Frontal cortex (tissue), 3 donors: ENCODE measurements at regions not wholly inside any gene's neighbourhood (a gene's known extent, or its start where the extent isn't known, plus 50 kb on each side); places are given as distances from the start of the nearest gene placed in this dataset.

Experiments
- DNase-seq, 2 donors: peaks; one replicate each; pipeline ENCODE4 v3.0.0; 2012; ENCODE audit warnings: low spot score in 2 of 2
- FAIRE-seq: peaks from 2 replicates; lab custom pipeline; 2012; peaks lifted over from hg19 to GRCh38; lab: Jason Lieb, UNC
- donor health status: control.
- donor health status: control.
- donor health status: control.

DNA sequence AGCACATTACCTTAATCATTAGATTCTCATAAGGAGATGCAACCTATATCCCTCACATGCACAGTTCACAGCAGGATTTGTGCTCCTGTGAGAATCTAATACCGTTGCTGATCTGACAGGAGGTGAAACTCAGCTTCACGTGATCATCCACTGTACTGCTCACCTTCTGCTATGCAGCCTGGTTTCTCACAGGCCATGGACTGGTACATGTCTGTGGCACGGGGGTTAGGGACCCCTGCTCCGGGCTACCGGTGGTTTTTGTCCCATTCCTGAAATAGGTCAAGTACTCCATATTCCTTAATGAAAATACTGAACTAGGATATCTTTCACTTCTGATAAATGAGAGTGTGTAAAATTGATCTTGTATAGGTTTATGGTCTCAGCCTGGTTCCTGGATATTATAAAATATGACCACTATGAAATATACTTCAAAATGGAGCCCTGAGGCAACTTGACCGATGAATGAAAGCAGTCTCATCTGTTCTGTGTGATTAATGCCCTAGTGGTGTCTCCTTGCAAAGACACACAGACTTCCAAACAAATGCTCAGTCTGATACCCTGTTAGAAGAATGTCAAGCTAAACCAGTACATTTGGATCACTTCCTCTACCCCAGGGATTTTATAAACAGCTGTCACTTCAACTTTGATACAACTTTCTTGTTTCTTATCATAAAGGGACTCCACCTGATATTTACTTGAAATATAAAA, 492.9 kb upstream of the ANO3 start:
- FAIRE-seq, result no peak
- no peak for DNase-seq

DNA sequence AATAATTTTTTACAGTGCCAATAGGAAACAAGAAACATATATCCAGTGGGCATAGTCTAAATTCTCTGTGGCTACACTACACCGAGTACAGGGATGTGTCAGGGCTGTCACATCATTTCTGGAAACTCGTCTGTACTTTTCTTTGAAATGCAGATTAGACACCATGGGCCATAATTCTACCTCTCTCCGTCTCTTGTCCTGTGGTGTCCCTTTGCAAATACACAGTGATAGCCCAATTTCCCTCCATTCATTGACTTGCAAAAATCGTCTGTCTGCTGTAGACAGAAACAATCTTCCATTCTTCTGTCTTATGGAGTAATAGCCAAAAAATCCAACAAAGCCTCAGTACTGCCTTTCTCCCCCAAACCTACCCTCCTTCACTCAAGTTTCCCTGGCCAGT, 487.1 kb upstream of the ANO3 start:
- FAIRE-seq, result no peak
- no peak for DNase-seq

DNA sequence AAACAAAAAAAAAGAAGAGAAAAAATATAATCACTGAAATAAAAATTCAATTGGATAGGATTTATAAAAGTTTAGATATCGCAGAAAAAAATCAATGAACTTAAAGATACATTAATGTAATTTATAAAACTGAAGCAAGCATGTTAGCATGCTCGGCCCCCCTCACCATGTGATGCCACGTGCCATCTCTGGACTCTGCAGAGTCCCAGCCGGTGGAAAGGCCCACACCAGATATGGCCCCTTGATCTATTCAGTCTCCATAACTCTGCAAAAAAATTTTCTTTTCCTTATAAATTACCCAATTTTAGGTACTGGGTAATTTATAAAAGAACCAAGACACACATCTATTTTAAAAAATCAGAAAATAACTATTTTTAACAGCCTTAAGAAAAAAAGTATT, 476.0 kb upstream of the ANO3 start:
- no peak for FAIRE-seq

DNA sequence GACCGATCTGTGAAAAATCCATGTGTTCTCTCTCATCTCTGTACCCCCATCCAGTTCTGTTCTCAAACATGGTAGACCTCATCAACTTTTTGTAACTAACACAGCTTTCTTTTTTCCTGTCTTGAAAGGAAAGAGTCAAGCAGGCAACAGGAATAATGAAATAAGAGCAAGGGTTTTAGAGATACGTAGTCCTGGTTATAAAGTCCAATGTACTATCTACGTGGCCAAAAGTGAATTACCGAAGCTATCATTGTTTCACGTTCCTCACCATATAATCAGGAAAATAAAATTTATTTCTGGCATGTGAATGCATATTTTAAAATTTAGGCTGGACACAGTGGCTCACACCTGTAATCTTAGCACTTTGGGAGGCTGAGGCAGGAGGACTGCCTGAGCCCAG, 472.2 kb upstream of the ANO3 start:
- FAIRE-seq, result no peak
- DNase-seq, result no peak

More for the DNA sequence above, 476.0 kb upstream of the ANO3 start:
- DNase-seq, result no peak

DNA sequence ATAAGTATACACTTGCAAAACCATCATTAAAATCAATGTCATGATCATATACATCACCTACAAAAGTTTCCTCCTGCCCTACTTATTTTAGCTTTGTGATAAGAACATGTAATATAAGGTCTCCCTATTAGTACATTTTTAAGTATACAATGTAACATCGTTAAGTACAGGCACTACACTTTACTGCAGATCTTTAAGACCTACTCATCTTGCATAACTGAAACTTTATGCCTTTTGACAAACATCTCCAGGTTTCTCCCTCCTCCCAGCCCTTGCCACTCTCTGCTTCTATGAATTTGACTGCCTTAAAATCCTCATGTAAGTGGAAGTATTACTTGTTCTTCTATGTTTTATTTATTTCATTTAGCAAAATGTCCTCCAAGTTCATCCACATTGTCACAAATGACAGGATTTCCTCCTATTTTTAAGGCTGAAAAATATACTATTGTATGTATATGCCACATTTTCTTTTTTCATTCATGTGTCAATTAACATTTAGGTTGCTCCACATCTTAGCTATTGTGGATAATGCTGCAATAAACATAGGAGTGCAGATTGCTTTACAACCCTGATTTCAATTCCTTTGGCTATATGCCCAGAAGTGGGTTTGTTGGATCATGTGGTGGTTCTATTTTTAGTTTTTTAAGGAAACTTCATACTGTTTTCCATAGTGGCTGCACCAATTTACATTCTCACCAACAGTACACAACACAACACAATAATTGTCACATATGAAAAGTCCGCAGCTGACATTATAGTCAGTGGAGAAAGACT, 471.1 kb upstream of the ANO3 start:
- DNase-seq, result no peak
- no peak for FAIRE-seq

DNA sequence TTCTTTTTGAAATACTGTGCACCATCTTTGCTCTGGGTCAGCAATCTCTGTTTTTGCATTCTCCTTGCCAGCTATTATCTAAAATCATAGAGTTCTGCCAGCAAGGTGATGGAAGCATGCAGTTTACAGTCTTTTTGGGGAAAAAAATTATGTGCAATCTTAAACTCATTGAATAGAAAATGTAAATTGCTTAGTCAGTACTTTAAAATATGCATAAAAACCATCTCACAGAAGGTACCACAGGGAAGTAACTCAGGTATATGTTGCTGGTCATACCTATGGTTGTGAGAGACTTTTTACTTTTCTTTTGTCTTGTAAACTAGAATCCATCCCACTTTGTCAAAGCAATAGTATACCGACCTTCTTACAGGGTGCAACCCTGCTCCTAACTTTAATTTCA, 469.8 kb upstream of the ANO3 start:
- FAIRE-seq, result no peak
- no peak for DNase-seq

DNA sequence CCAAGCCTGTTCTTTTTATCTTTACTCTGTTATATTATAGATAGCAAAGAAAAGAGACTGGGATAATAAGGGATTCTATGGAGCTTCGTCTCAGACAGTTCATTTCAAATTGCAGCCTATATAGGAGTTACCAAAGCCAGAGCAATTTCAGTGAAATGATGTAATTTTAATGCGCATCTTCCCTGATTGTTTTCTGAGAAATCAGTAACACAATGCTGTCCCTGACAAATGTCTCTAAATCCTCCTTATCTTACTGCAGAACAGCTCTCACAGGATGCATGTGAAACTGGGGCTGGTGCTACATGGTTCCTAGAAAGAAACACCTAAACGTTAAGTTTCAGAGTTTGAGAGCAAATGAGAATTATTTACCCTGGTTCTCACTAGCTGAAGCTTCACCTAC, 467.9 kb upstream of the ANO3 start:
- FAIRE-seq (no peak), DNase-seq (no peak)

DNA sequence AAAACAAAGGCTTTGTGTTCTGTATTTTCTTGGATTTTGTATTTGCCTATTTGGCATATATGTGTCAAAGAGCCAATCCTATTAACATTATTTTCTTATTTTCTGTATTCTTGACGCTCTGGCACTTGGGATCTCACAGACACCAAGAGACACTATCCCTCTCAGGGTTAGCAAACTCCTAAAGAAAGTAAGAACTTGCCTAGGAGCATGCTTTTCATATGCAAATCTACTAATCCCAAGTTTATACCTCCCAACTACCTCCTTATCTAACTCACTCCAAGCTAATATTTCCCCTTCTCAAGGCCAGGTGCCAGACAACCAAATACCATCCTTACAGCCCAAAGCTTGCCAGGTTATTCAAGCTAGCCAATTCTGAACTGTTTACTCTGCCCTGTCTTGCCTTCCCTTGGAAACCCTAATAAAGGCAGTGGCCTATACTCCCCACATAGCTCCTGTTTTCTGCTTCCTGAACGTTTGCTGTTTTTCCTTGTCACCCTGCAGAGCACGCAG, 455.4 kb upstream of the ANO3 start:
- DNase-seq (no peak), FAIRE-seq (no peak)

DNA sequence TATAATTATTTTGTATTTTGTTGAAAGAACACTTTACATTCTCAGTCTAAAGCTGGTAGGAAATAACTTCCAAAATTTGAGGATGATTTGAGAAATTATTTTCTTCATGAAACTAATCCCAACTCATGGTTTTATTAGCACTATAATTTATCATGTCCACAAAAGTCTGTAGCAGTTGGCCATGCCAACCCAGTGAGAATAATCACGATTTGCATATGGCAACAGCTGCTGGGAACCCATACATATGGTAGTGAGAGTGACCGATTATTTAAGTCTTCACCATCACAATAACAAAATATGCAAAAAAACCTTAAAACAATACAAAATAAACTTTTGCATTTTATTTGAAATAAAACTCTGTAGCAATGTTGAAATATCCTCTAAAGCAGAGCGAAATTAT, 445.9 kb upstream of the ANO3 start:
- FAIRE-seq, result no peak
- DNase-seq, result no peak

DNA sequence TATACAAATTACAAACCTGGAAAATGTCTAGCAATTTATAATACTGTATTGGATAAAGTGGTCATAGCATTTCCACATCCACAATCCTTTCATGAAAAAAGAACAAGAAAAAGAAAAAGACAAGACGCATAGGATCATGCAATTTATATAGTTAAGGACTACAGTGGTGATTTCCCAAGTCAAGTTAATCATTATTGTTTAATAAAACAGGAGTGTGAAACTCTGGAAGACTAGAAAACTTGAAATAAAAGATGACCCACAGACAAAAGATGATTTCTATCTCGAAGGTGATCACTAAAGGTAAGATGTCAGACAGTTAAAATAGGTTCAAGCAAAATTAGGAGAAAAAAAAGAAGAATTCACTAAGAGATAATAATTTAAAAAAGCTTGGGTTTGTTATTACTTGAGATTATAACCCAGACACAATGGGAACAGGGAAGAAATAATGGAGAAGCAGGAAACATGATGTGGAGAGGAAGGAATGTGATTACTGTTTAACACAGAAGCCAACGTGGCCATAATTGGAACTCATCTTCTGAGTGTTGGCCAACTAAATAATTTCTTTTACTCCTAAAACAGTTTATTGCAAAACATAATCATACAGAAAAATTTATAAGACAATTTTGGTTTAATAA, 441.2 kb upstream of the ANO3 start:
- DNase-seq (no peak), FAIRE-seq (no peak)

DNA sequence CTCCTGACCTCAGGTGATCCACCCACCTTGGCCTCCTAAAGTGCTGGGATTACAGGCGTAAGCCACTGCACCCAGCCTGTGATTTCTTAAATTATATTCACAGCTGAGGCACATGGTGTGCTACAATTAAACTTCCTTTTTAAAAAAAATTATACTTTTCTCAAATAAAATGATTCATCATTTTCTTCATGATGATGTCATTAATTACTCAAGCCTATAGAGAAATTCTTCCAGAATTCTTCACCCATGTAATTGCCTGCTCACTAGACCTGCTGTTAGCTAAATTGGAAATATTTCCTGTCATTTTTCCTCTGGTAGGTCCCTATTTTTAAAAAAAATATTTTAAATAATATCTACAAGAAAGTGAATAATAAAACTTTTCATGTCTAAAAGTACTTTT, 440.0 kb upstream of the ANO3 start:
- no peak for FAIRE-seq
- no peak for DNase-seq

DNA sequence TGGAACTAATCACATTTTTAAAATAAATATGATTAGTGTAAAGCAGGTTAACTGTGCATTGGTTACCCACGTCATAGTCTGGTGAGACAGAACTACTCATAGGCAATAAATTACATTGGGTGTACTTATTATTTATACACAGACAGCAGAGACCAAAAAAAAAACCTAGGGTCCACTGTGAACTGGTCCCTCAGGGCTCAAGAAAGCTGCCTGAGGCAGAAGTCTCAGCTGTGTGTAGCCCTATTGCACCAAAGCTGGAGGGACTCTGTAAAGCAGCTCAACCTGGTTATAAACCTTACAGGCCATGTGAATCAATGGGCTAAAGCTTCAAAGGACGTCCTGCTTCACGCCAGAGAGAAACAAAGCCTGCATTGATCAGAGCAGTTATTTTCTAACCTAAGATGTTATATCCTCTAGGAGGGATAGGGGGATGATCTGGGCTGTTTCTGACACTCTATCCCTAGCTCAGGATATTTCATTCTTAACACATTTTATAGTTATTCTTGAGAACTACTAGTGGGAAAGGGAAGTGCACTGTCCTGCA, 432.2 kb upstream of the ANO3 start:
- no peak for FAIRE-seq
- no peak for DNase-seq

DNA sequence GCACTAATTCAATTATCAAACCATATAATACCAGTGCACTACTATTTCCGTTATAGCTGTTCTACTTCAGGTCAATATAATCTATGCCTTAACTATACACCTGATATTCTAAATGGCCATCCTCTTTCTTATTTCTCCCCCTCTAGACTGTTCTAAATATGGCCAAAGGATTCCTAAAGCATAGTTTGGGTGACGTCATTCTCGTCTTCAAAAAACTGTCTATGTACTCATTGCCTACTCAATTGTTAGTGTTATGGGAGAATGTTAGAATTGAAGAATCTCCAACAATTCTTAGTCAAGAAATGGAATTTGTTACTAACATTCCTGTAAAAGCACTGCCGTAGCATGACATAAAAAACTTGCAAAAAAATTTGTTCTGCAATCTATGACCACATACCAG, 431.1 kb upstream of the ANO3 start:
- DNase-seq, result no peak
- FAIRE-seq, result no peak

DNA sequence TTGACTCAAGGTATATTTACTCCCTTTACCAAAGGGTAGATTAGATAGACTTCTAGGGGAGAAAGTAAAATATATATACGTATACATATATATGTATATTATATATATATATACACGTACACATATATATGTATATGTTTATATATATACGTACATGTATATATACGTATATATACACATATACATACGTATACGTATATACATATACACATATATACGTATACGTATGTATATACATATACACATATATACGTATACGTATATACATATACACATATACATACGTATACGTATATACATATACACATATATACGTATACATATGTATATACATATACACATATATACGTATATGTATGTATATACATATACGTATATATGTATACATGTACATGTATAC, 430.5 kb upstream of the ANO3 start:
- DNase-seq, result no peak
- FAIRE-seq, result no peak

DNA sequence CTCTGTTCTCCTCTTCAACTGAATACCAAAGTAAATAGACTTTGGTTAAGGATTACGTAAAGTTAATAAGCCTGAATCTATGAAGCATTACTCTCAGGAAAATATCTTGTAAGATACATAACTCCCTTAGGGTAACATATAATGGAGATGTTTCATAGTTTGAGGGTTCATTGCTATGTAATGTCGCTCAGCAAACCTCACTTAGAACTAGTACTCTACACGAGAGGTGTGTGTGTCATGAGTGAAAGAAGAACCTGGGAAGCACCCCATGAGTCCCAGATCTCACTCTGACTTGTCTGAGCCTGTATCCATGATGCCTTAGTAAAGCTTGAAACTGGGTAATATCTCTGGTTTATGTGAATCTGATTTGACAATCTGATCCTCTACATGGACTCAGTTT, 429.5 kb upstream of the ANO3 start:
- FAIRE-seq (no peak), DNase-seq (no peak)

DNA sequence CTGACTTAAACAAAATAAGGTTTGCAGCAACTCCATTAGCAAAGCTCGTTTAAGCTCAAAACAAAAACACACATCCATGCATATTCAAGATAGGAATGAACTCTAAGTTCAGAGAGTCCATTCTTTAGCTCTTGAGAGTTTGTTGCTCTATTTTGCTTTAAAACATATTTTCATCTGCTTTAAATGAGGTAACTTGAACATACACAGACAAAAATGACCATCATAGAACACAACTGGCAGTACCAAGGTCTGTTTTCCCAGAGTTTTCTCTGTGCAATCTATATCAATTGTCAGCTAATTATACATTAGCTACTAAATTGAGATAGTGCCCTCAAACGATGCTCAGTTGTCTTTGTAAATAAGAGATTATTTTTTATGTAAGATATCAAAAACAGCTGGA, 423.2 kb upstream of the ANO3 start:
- FAIRE-seq (no peak), DNase-seq (no peak)

DNA sequence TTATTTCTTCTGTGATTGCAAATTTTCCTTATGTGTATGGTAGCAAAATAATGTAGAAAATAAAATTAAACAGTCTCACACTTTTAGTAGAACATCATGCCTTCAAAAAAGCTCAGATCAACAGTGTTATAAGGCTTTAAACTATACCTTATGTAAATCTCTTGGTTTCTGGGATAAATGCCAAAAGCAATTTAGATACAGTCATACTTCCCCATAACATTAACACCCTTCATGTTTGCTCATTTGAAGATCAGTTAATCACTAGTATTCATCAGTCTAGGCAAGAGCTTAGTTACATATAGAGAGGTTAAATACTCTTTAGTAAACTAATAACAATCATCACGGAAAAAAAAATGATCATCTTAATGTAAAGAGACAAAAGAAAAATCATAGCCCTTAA, 421.8 kb upstream of the ANO3 start:
- FAIRE-seq (no peak), DNase-seq (no peak)

DNA sequence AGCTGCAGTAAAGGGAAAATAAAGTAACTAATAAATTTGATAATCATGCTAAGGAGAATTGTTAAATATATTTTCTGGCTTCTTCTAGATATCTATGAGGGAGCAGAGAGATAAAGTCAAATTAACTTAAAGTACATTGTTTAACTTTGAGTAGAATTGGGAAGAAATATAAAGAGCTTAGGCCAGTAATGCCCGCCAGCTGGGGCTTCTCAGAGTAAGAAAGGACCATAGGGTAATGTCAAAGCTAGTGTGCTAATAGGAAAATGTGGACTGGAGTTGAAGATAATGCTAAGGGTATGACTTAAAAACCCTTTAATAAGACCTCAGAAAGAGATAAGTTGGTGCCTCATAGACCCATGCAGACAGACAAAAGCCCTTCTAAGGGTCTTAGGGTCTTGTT, 411.6 kb upstream of the ANO3 start:
- FAIRE-seq (no peak), DNase-seq (no peak)

DNA sequence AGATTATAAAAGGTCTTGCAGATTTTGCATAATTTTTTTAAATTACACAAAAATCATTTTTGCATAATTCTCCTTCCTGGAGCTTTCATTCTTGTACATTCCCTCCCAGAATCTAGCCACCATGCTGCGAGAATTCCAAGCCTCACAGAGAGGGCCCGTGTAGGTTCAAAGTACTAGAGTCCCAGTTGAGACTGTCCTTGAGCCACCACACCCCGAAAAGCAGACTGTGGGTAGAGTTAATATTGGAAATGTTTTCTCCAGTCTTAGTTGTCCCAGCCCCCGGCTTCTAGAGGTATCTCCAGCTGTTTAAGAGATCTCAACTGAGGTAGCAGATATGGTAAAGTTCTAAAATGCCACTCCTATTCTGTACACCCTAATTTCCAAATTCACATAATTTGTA, 407.3 kb upstream of the ANO3 start:
- DNase-seq (no peak), FAIRE-seq (no peak)

DNA sequence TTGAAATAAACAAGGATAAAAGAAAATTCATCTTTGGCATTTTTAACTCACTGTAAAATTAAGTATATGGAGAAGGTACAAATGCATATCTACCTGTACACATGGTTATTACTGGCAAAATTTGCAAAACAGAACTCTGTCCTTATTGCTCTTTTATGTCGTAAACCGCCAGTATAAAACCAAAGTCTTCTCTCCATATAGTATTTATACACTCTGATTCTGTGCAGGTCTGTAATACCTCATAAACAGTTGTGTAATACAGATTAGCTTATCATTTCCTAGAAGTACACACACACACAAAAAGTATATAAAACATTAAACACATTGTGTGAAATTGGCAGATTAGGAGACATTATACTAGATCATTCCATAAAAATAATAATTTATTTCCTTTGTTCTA, 406.6 kb upstream of the ANO3 start:
- DNase-seq (no peak), FAIRE-seq (no peak)

DNA sequence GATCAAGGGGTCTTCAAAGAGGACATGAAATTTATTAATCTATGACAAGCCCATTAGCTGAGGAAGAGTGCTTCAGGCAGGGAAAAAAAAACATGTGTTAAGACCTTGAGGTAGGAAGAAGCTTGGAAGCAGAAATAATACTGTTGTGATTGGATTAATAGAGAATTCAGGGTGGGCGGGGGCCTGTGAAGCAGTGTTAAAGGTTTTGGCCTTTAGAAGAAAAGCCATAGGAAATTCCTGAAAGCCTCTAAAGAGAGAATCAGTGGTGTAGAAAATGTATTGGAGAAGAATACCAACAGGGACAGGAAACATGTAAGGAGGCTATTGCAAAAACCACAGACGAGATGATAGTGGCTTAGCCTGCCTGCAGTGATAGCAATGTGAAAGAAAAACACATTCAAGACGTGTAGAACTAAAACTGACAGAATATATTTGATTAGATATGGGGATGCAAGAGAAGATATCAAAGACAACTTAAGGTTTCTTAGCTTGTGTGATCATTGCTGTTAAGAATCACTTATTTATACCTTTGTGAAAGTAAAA, 404.4 kb upstream of the ANO3 start:
- FAIRE-seq (no peak), DNase-seq (no peak)
